Adrenal gland (tissue), 9 donors: ENCODE measurements at regions not wholly inside any gene's neighbourhood (a gene's known extent, or its start where the extent isn't known, plus 50 kb on each side); places are given as distances from the start of the nearest gene placed in this dataset.

Experiments used
- DNase-seq, 7 donors: peaks; one replicate each; pipeline ENCODE4 v3.0.0-alpha.2; 2019 to 2020
- H3K27ac ChIP-seq, 5 donors: fragments of 200-600 bp; sonication (generic) in 4 of 5; 1 replicate in 3 of 5; 2 replicates in 2 of 5; pipeline versions ENCODE4 v1.5.1 to v1.8.0; 2016 to 2020; ENCODE audit warnings: mild to moderate bottlenecking in 1 of 5
- H3K27me3 ChIP-seq: fragments of 200-600 bp; 2 replicates; pipeline ENCODE4 v1.8.0; 2021
- H3K36me3 ChIP-seq, 2 donors: fragments of 200-600 bp; replicated peaks in 1 of 2; 1 replicate in 1 of 2; 2 replicates in 1 of 2; pipeline versions ENCODE4 v1.5.1 to v1.8.0; 2018 to 2022
- H3K4me1 ChIP-seq, 2 donors: fragments of 200-600 bp; replicated peaks in 1 of 2; 1 replicate in 1 of 2; 2 replicates in 1 of 2; pipeline versions ENCODE4 v1.5.1 to v1.8.0; 2018 to 2021
- H3K4me3 ChIP-seq, 4 donors: fragments of 200-600 bp; sonication (generic) in 3 of 4; one replicate each; pipeline ENCODE4 v1.5.1; 2016 to 2018
- H3K9me3 ChIP-seq, 3 donors: fragments of 200-600 bp; sonication (generic) in 1 of 3; replicated peaks in 1 of 3; 1 replicate in 2 of 3; 2 replicates in 1 of 3; pipeline versions ENCODE4 v1.5.1 to v1.8.0; 2016 to 2021
- POLR2A ChIP-seq, 2 donors: fragments of 450-650 bp; IDR thresholded peaks; one replicate each; pipeline ENCODE4 v1.6.1; 2017; ENCODE audit warnings: antibody characterized with exemption in 2 of 2, mild to moderate bottlenecking in 2 of 2, moderate library complexity in 1 of 2
- WGBS, 4 donors: extraction: QIAGEN DNeasy Blood & Tissue Kit in 2 of 4; methylation state at CpG; one replicate each; pipeline versions ENCODE4 v1.1.5 to v1.1.7; 2013 to 2017; 5-methylcytosine and 5-hydroxymethylcytosine counted together
- intact Hi-C, 2 donors: fragments of 100-400 bp; cut with DNase I; formaldehyde crosslinking; loops; one replicate each; pipeline versions ENCODE4 v1.14.1 to v1.15.0; 2022 to 2023
- TF ChIP-seq, protein P1 (sequence below), 6 experiments: fragments of 450-650 bp in 4 of 6; fragments of 200-600 bp in 2 of 6; sonication (generic) in 1 of 6; IDR thresholded peaks; 1 replicate in 5 of 6; 2 replicates in 1 of 6; pipeline versions ENCODE4 v1.5.1 to v1.8.0; 2016 to 2021; ENCODE audit warnings: antibody characterized with exemption in 6 of 6, mild to moderate bottlenecking in 2 of 6, moderate library complexity in 1 of 6
- donor health status: healthy with polysubstance abuse.
- donor health status: Bipolar disorder and iron deficiency.
- donor health status: DM: yes; HTN: yes; CAD: no.
- donor health status: DM: no; HTN: no; CAD: no.
- donor health status: DM: no; HTN: no; CAD: no.

DNA sequence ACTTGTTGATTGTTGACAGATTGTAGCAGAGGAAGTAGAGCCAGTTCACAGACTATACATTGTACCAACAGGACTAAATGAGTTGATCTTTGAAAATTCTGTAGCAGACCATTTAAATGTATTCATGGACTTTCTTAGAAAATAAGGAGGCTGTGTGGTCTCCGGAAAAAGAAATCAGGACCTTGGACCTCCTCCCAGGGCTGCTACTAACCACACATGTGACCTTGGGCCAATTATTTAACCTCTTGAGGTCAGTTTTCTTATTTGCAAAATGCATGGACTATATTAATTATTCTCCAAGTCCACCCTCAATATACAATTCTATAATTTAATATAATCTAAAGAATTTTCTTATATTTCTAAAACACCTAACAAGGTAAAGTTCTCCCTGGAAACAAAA lies 492.0 kb upstream of the JAG1 start:
- H3K27me3 ChIP-seq, result no peaks in the 10 kb centered on the region
- WGBS, 4 donors, result 25 to 31% (median 28%) methylated on average over 1 of the region's 1 CpG
- TF ChIP-seq, protein P1, sequence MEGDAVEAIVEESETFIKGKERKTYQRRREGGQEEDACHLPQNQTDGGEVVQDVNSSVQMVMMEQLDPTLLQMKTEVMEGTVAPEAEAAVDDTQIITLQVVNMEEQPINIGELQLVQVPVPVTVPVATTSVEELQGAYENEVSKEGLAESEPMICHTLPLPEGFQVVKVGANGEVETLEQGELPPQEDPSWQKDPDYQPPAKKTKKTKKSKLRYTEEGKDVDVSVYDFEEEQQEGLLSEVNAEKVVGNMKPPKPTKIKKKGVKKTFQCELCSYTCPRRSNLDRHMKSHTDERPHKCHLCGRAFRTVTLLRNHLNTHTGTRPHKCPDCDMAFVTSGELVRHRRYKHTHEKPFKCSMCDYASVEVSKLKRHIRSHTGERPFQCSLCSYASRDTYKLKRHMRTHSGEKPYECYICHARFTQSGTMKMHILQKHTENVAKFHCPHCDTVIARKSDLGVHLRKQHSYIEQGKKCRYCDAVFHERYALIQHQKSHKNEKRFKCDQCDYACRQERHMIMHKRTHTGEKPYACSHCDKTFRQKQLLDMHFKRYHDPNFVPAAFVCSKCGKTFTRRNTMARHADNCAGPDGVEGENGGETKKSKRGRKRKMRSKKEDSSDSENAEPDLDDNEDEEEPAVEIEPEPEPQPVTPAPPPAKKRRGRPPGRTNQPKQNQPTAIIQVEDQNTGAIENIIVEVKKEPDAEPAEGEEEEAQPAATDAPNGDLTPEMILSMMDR (IDR thresholded peaks at IDR 0.05), result no peak
- no peak for TF ChIP-seq POLR2A (IDR thresholded peaks at IDR 0.05)
- H3K36me3 ChIP-seq, result no peaks in the 10 kb centered on the region
- no peak for DNase-seq
- H3K4me3 ChIP-seq, result no peak overlapping the region
- intact Hi-C loops, result no loop called here
- H3K9me3 ChIP-seq, result no peaks in the 10 kb centered on the region
- no peaks in the 10 kb centered on the region for H3K4me1 ChIP-seq
- H3K27ac ChIP-seq, result no peak overlapping the region

DNA sequence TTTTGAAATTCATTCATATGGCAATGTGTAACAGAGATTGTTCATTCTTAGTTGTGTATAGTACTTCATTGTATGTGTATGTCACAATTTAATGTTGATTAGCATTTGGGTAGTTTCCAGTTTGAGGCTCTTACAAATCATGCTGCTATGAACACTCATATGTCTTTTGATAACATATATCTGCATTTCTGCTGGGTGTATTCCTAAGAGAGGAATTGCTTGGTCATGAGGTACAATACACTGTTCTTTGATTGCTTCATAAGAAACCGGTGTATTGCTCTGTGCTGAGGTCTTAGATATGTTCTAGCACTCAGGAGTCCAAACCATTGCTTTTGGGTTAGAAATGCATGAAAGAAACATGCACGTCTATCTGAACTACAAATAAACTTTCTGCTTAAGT lies 492.9 kb upstream of the JAG1 start:
- intact Hi-C loops, result no loop called here
- H3K36me3 ChIP-seq, result no peaks in the 10 kb centered on the region
- 73 to 82% (median 78%) methylated on average over 2 of the region's 2 CpGs for WGBS, 4 donors
- DNase-seq, result no peak
- no peaks in the 10 kb centered on the region for H3K9me3 ChIP-seq
- H3K27ac ChIP-seq, result no peak overlapping the region
- no peak overlapping the region for H3K4me3 ChIP-seq
- H3K27me3 ChIP-seq, result no peaks in the 10 kb centered on the region
- no peaks in the 10 kb centered on the region for H3K4me1 ChIP-seq
- no peak for TF ChIP-seq POLR2A (IDR thresholded peaks at IDR 0.05)
- TF ChIP-seq, protein P1 (IDR thresholded peaks at IDR 0.05), result no peak

DNA sequence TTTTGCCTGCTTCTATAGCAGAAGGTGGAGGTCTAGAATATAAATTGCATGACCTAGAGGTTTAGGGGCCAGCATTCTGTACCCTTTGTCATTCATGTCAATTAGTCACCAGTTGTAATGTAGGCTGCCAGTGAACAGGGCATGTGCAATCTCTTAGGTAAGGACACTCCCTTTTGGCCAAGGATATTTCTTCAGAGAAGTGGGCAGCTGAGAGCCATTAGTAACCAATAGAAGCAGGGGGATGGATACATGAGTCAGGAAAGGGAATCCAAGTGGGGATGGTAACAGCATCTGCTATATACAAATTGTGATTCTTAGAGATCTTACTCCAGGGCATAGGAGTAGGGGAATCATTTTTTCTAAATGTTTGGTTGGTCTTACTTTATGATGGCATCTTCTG lies 494.2 kb upstream of the JAG1 start:
- Histone ChIP-seq H3K9me3 (no peaks in the 10 kb centered on the region), H3K36me3 (no peaks in the 10 kb centered on the region)
- intact Hi-C loops, result no loop called here

DNA sequence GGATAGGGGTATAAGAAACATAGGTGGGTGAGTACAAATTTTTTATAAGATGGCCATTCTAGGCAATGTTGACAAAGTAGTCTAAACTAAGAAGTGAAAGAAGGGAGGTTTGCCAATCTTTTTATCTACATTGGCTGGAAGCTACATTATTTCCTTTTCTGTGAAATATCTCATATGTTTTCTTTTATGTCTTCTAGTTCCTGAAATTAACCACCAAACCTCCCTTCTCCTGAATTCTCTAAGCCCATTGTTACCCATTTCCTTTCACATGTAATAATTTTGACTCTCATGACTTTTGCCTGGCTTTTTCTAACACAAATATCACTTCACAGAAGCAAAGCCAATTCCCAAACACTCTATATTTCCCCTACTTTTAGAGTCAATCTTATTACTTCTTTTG lies 496.2 kb upstream of the JAG1 start:
- H3K36me3 ChIP-seq, result no peaks in the 10 kb centered on the region
- TF ChIP-seq, protein P1 (IDR thresholded peaks at IDR 0.05), result no peak
- no peak for TF ChIP-seq POLR2A (IDR thresholded peaks at IDR 0.05)
- intact Hi-C loops, result no loop called here
- no peaks in the 10 kb centered on the region for H3K27me3 ChIP-seq
- H3K9me3 ChIP-seq, result no peaks in the 10 kb centered on the region
- H3K4me3 ChIP-seq, result no peak overlapping the region
- no peak overlapping the region for H3K27ac ChIP-seq
- no peak for DNase-seq
- no peaks in the 10 kb centered on the region for H3K4me1 ChIP-seq

More for the DNA sequence above, 494.2 kb upstream of the JAG1 start:
- Histone ChIP-seq H3K4me1 (no peaks in the 10 kb centered on the region), H3K27ac (no peak overlapping the region), H3K4me3 (no peak overlapping the region), H3K27me3 (no peaks in the 10 kb centered on the region)
- TF ChIP-seq POLR2A (IDR thresholded peaks at IDR 0.05), result no peak
- TF ChIP-seq, protein P1 (IDR thresholded peaks at IDR 0.05), result no peak
- DNase-seq, result no peak
